Amygdala (tissue), 56 donors: ENCODE measurements at regions not wholly inside any gene's neighbourhood (a gene's known extent, or its start where the extent isn't known, plus 50 kb on each side); places are given as distances from the start of the nearest gene placed in this dataset.
A peak's percentile ranks its signal among the peaks of the same experiment; 100 is the strongest.

Source experiments
- DNase-seq, 56 donors: peaks; one replicate each; lab custom pipeline; 2025; lab: John Stamatoyannopoulos, UW

DNA sequence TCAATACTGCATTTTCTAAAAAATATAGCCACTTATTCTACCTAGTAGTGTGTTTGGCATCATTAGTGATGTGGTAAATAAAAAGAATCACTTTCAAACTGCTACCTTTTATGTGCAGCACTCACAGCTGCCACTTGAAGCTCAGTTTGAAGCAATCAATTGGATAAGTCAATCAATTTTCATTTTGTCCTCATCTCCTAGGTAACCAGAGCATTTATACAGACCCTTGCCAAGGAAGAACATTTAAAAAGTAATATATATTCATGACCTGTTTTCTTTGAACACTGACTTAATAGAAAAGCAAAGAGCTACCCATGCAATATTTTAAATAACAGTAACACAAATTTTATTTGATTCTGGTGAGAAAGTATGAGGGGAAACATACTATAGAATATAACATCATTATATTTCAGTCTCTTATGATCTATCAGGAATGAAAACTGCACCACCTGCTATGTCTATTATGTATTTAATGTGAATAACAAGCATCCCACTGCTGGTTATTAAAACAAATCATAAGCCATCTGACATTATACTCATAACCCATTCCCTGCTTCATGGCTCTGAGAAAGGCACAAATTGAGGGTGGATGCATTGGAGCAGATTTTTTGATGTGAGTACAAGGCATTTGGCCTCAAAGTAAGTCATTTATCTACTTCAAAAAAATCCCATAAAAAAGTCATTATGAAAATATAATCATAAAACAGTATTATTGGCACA is 168.4 kb upstream of the C21orf91 start:
- DNase-seq = no peak

DNA sequence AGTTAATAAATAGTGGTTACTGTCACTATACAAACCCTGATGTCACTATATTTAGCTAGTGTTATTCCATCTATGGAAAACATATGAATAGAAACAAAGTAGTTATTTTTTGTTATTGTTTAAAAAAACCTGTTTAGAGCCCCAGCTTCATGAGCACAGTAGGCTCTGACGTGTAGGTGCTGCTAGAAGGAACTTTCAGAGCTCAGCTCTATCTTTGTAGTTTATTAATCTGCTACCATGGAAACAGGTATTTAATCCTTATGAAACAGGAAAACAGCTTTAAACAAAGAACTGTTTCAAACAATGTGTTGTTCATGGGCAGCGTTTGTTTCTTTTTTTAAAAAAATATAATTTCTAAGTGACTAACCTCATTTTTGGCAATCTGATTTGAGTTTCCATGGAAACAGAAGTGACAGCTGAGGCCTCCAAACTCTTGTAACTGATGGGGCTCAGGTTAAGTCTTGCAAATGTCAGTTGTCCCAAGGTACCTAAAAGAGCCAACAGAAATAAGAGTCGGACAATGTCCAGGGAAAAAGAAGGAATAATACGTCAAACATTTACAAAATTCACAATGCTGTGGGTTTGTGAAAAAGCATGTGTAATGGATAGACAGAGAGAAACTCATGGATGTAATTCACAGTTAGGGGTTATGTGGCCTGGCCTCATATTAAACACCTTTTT is 162.0 kb upstream of the C21orf91 start:
- DNase-seq = no peak

DNA sequence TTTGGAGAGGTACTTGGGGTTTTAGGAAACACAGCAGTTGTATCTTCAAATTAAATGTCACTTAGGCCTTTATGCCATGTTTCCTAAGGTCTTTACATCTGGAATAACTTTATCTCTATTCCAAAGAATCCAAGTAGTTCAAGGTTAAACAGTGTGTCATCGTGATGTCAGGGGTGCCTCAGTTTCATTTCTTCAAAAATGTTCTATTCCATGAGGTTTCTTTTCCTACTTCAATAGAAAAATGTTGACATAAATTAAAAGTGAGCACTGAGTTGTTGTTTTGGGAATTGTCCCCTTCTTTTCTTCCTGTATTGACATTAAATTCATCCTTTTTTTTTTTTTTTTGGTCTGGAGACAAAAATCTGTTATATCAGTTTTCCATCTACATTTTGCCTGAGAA is 160.6 kb upstream of the C21orf91 start:
- no peak for DNase-seq

DNA sequence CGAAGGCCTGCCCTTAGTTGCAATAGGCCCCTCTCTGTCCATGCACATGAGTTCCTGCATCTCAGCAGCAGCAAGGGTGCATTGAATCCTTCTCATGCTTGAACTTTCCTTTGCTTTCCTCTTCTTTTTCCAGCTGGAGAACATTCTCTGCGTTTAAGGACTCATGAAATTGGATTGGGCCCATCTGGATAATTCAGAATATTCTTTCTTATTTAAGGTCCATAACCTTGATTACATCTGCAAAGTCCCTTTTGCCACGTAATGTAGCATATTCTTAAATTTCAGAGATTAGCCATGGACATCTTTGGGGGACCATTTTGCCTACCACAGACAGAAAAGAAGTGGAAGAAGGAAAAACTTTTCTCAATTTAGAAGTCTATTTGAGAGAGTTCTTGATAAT is 159.7 kb upstream of the C21orf91 start:
- DNase-seq = no peak

DNA sequence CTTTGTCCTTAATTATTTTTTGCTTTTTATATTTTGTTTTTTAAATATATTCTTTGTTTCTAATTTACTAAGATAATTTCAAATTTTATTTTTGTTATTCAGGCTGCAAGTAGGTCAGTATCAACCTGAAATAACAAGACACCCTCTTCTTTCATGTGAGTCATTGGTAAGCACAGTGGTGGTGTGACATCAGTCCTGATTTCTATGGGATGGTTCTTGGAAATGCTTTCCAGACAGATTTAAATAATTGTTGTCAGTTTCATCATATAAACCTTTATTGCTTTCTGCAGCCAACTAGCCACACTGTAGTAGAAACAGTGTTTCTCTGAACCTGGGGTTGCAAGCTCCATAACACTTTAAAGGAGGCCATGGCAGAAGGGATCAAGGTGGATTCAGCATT is 157.5 kb upstream of the C21orf91 start:
- no peak for DNase-seq

DNA sequence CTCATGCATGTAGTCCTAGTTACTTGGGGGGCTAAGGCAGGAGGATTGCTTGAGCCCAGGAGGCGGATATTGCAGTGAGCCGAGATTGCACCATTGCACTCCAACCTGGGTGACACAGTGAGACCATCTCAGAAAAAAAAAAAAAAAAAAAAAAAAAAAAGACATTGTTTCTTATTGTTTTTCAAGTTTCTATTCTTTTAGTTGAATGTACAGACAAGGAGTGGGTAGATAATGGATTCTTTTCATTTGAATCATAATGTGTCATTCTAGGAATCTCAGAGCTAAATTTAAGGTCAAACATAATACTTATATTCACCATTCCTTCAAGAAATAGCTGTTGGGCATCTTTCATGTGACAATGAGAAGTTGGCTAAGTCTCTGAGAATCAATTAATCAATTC is 157.0 kb upstream of the C21orf91 start:
- no peak for DNase-seq

DNA sequence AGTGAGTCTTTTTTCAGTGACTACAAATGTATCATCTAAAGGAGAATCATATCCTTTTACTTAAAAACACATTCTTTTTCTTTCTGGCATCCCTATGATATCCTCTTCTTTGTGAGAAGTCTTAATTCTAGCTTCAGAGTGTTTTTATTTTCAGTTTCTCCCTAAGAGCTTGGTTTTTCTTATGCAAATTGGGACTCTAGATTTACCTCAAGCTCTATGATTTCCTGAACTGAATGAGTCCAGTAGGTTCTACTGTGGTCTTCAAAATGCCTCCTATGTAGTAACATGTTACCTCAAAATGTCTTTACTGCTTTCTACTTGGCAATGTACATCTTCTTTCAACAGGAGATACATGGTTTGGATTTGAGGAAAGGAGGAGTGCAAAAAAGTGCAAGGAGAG is 148.2 kb upstream of the C21orf91 start:
- no peak for DNase-seq

DNA sequence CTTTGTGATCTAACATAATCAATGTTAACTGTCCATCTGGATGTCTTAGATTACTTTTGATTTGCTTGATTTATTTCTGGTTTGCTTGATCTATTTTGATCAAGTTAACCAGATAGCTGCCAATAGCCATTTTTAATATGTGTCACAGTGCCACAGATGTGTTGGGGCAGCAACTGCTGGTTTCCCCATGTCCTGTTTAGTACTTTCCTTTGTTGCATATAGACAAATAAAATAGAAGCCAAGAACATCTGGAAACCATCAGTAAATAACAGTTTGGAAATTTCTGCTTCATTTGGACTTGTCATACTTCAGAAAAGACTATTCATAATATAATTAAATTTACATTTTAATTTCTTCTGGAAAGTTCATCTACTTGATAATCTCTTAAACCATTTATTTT is 145.6 kb upstream of the C21orf91 start:
- DNase-seq = no peak

DNA sequence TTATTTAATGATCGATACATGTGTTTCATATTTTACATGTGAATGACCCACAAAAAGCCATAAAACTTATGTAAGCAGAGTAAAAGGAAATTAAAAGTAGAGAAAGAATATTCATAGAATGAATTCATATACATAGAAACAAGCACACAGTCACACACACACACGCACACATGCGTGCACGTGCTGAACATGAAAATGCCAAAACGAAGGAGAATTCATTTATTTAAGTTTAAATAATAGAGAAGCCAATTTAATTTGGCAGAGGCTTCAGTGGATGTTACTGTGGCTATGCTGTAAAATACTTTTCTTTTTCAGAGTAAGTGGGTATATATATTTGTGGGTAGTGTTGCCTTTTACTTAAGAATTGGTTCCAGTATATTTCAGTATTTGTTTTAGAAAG is 145.0 kb upstream of the C21orf91 start:
- DNase-seq = no peak

DNA sequence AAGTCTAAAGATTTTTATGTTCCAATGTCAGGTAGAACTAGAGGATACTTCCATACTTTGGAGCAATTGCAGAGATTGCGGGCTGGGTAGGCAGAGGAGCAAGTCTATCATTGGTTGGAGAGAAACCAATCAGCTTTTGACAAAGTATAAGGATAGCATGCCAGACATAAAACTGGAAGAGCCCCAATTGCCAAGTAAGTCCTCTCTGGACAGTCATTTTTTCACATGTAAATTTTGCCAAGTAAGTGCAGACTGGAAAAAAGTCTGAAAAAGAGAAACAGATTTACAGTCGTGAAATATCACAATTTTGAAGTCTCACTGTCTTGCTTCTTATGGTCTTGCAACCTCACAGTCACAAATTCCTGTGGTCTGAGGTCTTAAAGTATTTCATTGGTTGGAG is 131.4 kb upstream of the C21orf91 start:
- DNase-seq = no peak

DNA sequence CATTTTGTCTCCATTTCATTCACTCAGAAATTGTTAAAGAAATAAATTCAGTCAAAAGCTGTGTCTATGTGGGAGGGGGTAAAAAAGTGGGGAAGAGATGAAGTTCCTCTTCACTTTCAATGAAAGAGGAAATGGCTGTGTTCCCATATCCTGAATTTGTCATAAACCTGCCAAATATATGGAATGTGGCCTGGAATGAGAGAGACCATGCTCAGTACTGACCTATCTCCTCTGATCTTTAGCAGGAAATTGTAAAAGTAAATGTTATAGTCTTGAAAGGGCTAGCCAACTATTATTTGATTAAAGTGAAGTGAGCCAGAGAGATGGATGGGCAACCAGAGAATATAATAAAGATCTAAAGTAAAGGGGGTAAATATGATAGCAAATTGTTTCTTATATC is 130.3 kb upstream of the C21orf91 start:
- DNase-seq = no peak

DNA sequence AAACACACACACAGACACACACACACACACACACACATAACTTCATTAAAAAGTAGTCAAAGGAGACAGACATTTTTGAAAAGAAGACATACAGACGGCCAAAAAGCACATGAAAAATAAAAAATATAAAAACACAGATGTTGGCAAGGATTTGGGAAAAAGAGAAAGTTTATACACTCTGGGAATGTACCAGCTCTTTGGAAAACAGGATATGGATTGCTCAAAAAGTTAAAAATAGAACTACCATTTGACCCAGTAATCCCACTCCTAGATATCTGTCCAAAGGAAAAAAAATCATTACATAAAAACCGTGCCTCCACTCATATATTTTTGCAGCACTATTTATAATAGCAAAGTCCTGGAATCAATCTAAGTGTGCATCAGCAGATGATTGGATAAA is 128.4 kb upstream of the C21orf91 start:
- no peak for DNase-seq

DNA sequence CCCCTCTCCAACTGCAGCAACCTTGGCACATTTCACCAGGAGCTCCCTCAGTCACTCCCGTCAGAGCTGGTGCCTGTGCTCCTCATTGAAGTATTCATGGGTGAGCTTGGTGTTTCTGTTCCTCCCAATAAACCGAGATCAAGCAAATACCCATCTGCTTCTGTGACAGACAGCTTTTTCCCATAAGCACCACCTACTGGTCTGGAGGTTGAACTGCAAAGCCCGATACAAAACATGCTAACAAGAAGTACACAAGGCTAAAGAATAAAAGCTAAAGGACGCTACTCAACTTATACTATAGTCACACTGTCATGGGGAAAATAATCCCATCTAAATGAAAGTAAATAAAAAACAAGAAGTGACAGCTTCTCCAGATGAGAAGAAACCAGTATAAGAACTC is 111.9 kb upstream of the C21orf91 start:
- no peak for DNase-seq

DNA sequence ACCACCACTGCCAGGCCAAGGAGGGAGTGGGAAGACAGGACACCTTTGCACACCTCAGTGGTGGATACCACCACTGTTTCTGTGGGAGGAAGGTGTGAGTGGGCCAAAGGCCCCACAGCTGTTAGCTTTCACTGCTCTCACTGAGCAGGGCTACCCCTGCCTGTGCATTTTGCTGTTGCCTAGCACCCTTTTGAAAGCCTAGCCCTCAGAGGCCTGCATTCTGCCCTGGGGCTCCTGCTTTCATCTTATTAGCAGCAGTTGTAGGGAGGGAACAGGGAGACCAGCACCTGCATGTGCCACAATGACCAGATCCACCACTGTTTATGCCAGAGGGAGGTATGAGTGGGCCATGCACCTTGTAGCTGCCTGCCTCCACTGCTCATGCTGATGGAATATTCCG is 110.9 kb upstream of the C21orf91 start:
- DNase-seq = no peak

DNA sequence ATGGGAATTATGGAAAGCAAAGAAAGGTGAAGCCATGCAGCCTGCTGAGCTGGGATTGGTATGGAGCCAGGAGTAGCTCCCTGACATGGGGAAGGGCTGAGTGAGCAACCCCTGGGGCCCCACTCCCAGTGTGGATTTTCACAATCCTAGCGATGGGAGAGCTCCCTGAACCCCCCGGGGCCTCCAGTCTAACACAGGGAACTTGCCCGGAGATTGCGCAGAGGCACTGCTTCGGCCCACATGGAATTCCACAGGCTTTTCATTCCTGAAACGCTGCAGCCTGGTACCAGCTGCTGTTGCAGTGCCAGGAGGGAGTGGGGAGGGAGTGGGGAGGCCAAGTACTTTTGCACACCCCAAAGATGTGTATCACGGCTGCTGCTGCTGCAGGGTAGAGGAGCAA is 110.4 kb upstream of the C21orf91 start:
- no peak for DNase-seq

DNA sequence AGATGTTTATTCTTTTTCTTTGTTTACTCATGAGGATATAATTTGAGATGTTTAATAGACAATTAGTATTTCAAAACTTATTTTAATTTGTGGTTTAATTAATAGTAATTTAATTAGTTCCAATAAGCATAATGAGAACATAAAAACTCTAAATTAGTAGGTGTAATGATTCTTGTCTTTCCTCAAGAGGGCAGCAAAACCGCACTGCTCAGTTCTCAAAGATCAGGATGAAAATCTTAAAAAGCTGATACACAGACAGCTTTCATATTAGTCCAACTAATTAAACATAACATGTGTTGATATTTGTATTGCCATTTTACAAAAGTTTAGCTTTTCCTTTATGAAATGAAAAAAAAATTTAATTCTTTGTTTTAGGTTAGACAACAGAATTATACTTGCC is 106.7 kb upstream of the C21orf91 start:
- DNase-seq = peak in 2 of 56 donors; percentile 4 to 10

DNA sequence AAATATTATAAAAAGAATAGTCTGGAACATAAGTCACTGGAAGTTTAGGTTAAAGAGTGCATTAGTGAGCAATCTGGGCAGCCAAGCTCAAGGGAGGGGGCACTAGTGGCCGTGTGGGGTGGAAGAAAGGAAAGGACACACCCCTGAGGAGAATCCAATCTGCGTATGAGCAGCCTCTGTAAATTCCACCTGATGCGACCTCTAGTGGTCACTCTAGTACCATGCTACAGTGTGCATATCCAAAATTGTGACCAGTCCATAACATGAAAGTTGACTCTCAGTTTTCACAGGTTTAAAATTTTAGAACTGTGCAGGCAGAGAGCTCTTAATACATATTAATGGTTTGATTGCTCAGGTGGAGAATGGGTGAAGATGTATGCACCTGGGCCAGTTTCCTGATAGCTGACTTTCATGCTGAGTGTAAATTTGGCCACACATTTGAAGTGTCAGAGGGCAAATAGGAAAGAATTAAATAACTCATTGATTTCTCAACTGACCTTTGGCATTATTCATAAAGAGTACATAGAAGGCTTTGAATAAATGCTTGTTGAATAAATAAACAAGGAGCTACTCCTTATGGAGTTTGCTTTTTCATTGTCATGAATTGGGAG is 105.9 kb upstream of the C21orf91 start:
- peak in 7 of 56 donors; percentile 16 to 39 (median 19) for DNase-seq

DNA sequence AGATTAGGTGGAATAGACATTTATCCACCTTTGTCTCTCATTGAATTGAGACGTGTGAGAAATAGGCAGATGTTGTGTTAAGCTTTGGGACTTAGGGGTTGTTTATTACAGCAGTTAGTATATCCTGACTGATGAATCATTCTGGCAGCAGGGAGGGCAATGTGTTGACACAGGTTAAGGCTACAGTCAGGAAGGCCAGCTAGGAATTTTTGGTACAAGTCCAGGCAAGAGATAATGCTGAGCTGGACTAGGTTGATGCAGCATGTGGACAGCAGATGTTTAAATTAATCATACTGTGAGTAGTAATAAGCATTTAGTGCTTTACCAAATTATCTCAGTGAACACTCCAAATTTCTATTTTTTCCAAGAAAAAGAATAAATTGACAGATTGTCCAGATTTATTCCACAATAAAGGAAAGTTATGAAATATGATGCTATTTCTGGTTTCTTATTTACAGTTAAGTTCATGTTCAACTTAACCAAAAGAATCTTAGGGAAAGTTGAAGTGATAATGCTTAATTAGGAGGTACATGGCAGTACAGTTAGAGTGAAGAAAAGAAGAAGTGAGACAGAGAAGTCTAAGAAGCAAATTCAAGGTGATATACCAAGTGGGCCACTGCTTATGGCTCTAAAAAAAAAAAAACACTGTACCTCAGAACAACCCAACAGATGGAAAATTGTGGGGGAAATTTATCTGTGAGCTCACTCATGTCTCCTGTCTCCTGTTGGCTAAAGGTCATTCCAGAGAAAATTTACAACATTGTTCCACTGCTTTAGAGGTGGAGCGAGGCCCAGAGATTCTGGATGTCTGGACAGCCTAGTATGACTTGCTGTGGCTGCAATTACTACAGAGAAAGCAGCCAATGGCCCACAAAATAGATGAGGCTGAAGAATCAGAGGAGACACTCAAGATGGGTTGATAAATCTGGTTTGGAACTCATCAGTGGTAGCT is 102.7 kb upstream of the C21orf91 start:
- no peak for DNase-seq

DNA sequence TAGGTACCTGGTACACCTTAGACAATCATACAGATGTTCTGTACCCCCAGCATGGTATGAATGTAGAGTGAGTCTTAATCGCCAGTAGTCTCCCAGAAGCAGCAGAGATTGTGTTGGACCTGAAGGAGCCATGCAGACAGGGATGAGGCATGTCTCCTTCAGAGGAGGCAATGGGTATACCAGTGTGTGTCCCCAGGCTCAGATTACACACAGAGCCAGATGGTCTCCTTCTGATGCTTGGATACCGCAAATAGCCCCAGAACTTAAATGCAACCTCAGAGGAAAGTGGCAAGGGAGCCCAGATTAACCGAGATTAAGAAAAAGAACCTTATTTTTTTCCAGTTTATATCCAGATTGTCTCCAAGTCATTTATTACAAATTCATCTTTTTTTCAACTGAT is 96.8 kb upstream of the C21orf91 start:
- DNase-seq = no peak

DNA sequence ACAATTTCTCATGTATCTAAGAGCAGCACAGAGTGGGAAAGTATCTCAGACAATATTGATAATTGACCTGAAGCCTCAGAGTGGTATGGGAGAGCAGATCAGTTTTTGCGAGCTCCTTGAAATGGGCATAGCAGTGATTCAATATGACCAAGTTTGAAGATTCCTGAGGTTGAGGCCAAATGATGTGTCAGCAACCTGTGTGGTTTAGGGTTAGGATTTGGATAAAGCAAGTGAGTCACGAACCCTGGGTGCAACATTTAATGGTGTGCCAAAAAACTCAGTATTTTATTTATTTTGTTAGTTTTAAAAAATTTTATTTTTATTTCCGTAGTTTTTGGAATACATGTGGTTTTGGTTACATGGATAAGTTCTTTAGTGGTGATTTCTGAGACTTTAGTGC is 92.5 kb upstream of the C21orf91 start:
- no peak for DNase-seq
